B cell (primary cell): ENCODE measurements at regions not wholly inside any gene's neighbourhood (a gene's known extent, or its start where the extent isn't known, plus 50 kb on each side); places are given as distances from the start of the nearest gene placed in this dataset.

Source experiments
- ATAC-seq: fragments of 200-7000 bp; cut with Tn5 transposase; one replicate; pipeline ENCODE4 v1.10.0; 2021; ENCODE audit warnings: low read depth, mild to moderate bottlenecking, moderate number of reproducible peaks, moderate library complexity
- CTCF ChIA-PET: fragments of 350-600 bp; sonication (Branson Sonifier 250); formaldehyde crosslinking; loops from one replicate; lab custom pipeline; 2021; ENCODE audit warnings: antibody characterized with exemption, inconsistent platforms; lab: Charles Lee
- POLR2A ChIA-PET: fragments of 350-600 bp; sonication (Branson Sonifier 250); formaldehyde crosslinking; loops from one replicate; lab custom pipeline; 2021; ENCODE audit warnings: antibody characterized with exemption; lab: Charles Lee
- DNase-seq: peaks from one replicate; pipeline ENCODE4 v3.0.0; 2013
- H2AFZ ChIP-seq: 2 replicates; pipeline ENCODE4 v1.6.1; 2012; ENCODE audit warnings: mild to moderate bottlenecking, low read depth, low read length; ENCODE audit not compliant: insufficient read depth, poor library complexity, severe bottlenecking
- H3K27ac ChIP-seq, 2 donors: 1 replicate in 1 of 2; 2 replicates in 1 of 2; pipeline ENCODE4 v1.5.1; 2012 to 2013; ENCODE audit warnings: low read length in 2 of 2, mild to moderate bottlenecking in 2 of 2, moderate library complexity in 1 of 2
- H3K27me3 ChIP-seq, 4 experiments: fragments of 200-600 bp in 1 of 4; sonication (generic) in 1 of 4; replicated peaks in 1 of 4; 1 replicate in 2 of 4; 2 replicates in 2 of 4; pipeline versions ENCODE4 v1.6.1 to v1.7.0; 2013 to 2016; ENCODE audit warnings: low read length in 3 of 4, mild to moderate bottlenecking in 2 of 4, mixed read lengths in 1 of 4, moderate library complexity in 1 of 4; ENCODE audit not compliant: insufficient read depth in 4 of 4, control insufficient read depth in 3 of 4; ENCODE audit errors: control extremely low read depth in 1 of 4
- H3K36me3 ChIP-seq, 2 experiments: replicated peaks in 1 of 2; 1 replicate in 1 of 2; 2 replicates in 1 of 2; pipeline versions ENCODE4 v1.6.1 to v1.7.1; 2013; ENCODE audit warnings: low read length in 1 of 2; ENCODE audit not compliant: insufficient read depth in 2 of 2, control insufficient read depth in 1 of 2; ENCODE audit errors: control extremely low read depth in 1 of 2, extremely low read depth in 1 of 2
- H3K4me1 ChIP-seq, 2 donors: fragments of 200-600 bp in 1 of 2; sonication (generic) in 1 of 2; 1 replicate in 1 of 2; 2 replicates in 1 of 2; pipeline versions ENCODE4 v1.5.1 to v1.6.1; 2013 to 2017; ENCODE audit warnings: low read length in 2 of 2; ENCODE audit not compliant: control insufficient read depth in 2 of 2, insufficient read depth in 2 of 2
- H3K4me2 ChIP-seq: replicated peaks from 2 replicates; pipeline ENCODE3; 2012; ENCODE audit warnings: mild to moderate bottlenecking, low read depth, low read length; ENCODE audit not compliant: poor library complexity, severe bottlenecking
- H3K4me3 ChIP-seq, 5 experiments: fragments of 200-600 bp in 1 of 5; sonication (generic) in 1 of 5; 1 replicate in 3 of 5; 2 replicates in 2 of 5; pipeline versions ENCODE4 v1.5.1 to v1.7.0; 2011 to 2016; ENCODE audit warnings: low read length in 4 of 5, mild to moderate bottlenecking in 4 of 5, low read depth in 2 of 5, control low read depth in 1 of 5, moderate library complexity in 1 of 5; ENCODE audit not compliant: insufficient read depth in 1 of 5; ENCODE audit errors: control extremely low read depth in 1 of 5, extremely low read depth in 1 of 5
- H3K79me2 ChIP-seq: fragments of 200-600 bp; sonication (generic); one replicate; pipeline ENCODE4 v1.6.0; 2016; ENCODE audit warnings: low read length; ENCODE audit not compliant: control insufficient read depth, insufficient read depth
- H3K9ac ChIP-seq: fragments of 200-600 bp; sonication (generic); 2 replicates; pipeline ENCODE4 v1.6.1; 2017; ENCODE audit warnings: mild to moderate bottlenecking, low read length, moderate library complexity
- H3K9me3 ChIP-seq, 3 donors: one replicate each; pipeline versions ENCODE4 v1.6.1 to v1.7.1; 2013; ENCODE audit warnings: low read length in 2 of 3; ENCODE audit not compliant: control insufficient read depth in 2 of 3, insufficient read depth in 1 of 3; ENCODE audit errors: control extremely low read depth in 1 of 3
- H4K20me1 ChIP-seq: 2 replicates; pipeline ENCODE4 v1.6.0; 2012; ENCODE audit warnings: mild to moderate bottlenecking, low read length; ENCODE audit not compliant: insufficient read depth, control insufficient read depth, poor library complexity, severe bottlenecking
- H3K27ac Mint-ChIP-seq: one replicate; pipeline ENCODE4 v1.8.0; 2021; ENCODE audit warnings: mixed read lengths
- H3K27me3 Mint-ChIP-seq: one replicate; pipeline ENCODE4 v1.8.0; 2021; ENCODE audit warnings: mixed read lengths
- H3K4me1 Mint-ChIP-seq: one replicate; pipeline ENCODE4 v1.8.0; 2021; ENCODE audit warnings: mixed read lengths
- H3K4me3 Mint-ChIP-seq: one replicate; pipeline ENCODE4 v1.8.0; 2021; ENCODE audit warnings: mixed read lengths
- H3K9me3 Mint-ChIP-seq: one replicate; pipeline ENCODE4 v1.8.0; 2022; ENCODE audit warnings: mixed read lengths; ENCODE audit not compliant: insufficient read depth
- EZH2 ChIP-seq: IDR thresholded peaks from 2 replicates; pipeline ENCODE4 v1.6.1; 2012; ENCODE audit warnings: borderline replicate concordance, low read depth, mild to moderate bottlenecking, moderate library complexity, low read length; ENCODE audit not compliant: insufficient read depth, poor library complexity, severe bottlenecking
- WGBS: methylation state at CpG from one replicate; pipeline ENCODE4 v1.1.5; 2013; ENCODE audit warnings: missing lambda C conversion rate; ENCODE audit not compliant: insufficient coverage; 5-methylcytosine and 5-hydroxymethylcytosine counted together
- intact Hi-C: fragments of 100-400 bp; cut with micrococcal nuclease; formaldehyde crosslinking; loops from one replicate; pipeline ENCODE4 v1.10.0; 2022
- TF ChIP-seq, protein P1 (sequence below): fragments of 200-600 bp; IDR thresholded peaks from one replicate; pipeline ENCODE4 v1.8.0; 2022; ENCODE audit warnings: antibody characterized with exemption, mild to moderate bottlenecking

DNA sequence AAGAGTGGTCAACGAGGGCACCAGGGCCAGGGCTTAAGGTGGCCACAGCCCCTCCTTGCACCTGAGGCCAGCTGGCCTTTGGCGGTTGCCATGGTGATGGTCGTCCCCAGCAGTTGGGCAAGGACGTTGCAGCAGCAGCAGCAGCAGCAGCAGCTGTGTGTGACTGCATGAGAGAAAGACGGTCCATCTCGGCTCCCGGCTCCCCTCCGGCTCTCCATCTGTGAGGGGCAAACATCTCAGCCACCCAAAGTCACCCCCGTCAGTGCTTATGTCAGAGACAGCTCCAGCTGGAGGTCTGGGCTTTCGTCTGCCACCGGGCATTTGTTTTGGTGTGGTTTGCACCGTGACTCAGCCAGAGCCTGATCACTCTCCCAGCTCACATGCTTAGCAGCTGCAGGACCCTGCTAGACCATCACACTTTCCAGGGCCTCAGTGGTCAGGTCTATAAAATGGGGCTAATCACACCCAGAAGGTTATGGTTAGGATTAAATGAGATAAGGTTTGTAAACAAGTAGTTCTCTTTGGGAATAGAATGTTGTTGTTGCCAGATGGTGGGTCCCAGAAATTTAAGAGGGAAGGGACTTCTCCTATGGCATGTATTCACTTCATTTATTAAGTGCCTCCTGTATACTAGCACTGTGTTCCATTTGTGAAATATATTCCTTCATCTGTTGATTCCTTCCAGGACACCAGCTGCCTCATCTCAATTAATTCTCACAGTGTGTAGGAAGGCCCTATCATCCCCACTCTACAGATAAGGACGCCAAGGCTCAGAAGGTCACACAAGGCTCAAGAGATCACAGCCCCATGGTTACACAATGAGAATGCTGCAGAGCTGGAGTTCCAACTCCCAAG, 212.6 kb upstream of the LHX5 start:
- Histone ChIP-seq H3K36me3 (no peaks in the 10 kb centered on the region), H3K79me2 (no peaks in the 10 kb centered on the region), H3K4me2 (no peak overlapping the region), H3K4me3 (no peak overlapping the region), H4K20me1 (no peaks in the 10 kb centered on the region), H3K27ac (no peak overlapping the region), H3K27me3 (no peaks in the 10 kb centered on the region), H3K9ac (no peak overlapping the region), H3K9me3 (no peaks in the 10 kb centered on the region), H3K4me1 (no peaks in the 10 kb centered on the region), H2AFZ (no peak overlapping the region)
- H3K9me3 Mint-ChIP-seq = no peaks in the 10 kb centered on the region
- CTCF ChIA-PET = no interaction called here
- no peaks in the 10 kb centered on the region for H3K4me1 Mint-ChIP-seq
- DNase-seq (no peak), ATAC-seq (no peak)
- intact Hi-C loops = no loop called here
- no peak overlapping the region for H3K27ac Mint-ChIP-seq
- POLR2A ChIA-PET = no interaction called here
- peaks cover under 1% of the 10 kb centered on the region for H3K27me3 Mint-ChIP-seq
- no peak overlapping the region for H3K4me3 Mint-ChIP-seq
- TF ChIP-seq EZH2 = no peak
- WGBS = 68% methylated on average over 12 of the region's 13 CpGs

DNA sequence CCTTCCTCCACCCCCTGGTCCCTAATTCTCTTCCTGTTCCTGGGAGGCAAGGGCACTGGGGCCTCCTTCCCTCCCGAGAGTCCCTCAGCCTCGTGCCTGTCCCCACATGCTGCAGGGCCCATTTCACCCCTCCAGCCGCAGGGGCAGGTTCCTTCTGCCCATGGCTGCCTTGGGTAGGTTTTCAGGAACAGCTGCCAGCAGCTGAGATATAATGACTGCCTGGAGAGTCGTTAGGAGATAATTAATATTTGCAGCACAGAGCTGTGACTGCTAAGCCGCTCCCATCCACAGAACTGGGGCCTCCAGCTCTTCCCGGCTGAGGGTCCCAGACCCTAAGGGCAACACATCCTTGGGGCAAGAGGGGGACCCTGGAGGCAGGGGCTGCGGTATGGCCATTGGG, 211.9 kb upstream of the LHX5 start:
- no peaks in the 10 kb centered on the region for H3K9me3 ChIP-seq
- no peak for DNase-seq
- intact Hi-C loops = no loop called here
- H2AFZ ChIP-seq = no peak overlapping the region
- no peaks in the 10 kb centered on the region for H3K79me2 ChIP-seq
- no peak overlapping the region for H3K4me3 ChIP-seq
- H3K4me3 Mint-ChIP-seq = no peak overlapping the region
- H3K36me3 ChIP-seq = no peaks in the 10 kb centered on the region
- no peak overlapping the region for H3K27ac ChIP-seq
- H3K9me3 Mint-ChIP-seq = no peaks in the 10 kb centered on the region
- H4K20me1 ChIP-seq = no peaks in the 10 kb centered on the region
- H3K9ac ChIP-seq = no peak overlapping the region
- ChIA-PET CTCF (no interaction called here), POLR2A (no interaction called here)
- no peak overlapping the region for H3K4me2 ChIP-seq
- no peaks in the 10 kb centered on the region for H3K27me3 ChIP-seq
- peaks cover 5% of the 10 kb centered on the region for H3K27me3 Mint-ChIP-seq
- no peaks in the 10 kb centered on the region for H3K4me1 Mint-ChIP-seq
- TF ChIP-seq, protein P1, sequence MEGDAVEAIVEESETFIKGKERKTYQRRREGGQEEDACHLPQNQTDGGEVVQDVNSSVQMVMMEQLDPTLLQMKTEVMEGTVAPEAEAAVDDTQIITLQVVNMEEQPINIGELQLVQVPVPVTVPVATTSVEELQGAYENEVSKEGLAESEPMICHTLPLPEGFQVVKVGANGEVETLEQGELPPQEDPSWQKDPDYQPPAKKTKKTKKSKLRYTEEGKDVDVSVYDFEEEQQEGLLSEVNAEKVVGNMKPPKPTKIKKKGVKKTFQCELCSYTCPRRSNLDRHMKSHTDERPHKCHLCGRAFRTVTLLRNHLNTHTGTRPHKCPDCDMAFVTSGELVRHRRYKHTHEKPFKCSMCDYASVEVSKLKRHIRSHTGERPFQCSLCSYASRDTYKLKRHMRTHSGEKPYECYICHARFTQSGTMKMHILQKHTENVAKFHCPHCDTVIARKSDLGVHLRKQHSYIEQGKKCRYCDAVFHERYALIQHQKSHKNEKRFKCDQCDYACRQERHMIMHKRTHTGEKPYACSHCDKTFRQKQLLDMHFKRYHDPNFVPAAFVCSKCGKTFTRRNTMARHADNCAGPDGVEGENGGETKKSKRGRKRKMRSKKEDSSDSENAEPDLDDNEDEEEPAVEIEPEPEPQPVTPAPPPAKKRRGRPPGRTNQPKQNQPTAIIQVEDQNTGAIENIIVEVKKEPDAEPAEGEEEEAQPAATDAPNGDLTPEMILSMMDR = no peak
- TF ChIP-seq EZH2 = no peak
- no peak for ATAC-seq
- H3K4me1 ChIP-seq = no peaks in the 10 kb centered on the region
- H3K27ac Mint-ChIP-seq = no peak overlapping the region
- 49% methylated on average over 7 of the region's 7 CpGs for WGBS
